ENCODE measurements at regions not wholly inside any gene's neighbourhood (a gene's known extent, or its start where the extent isn't known, plus 50 kb on each side); places are given as distances from the start of the nearest gene placed in this dataset.

DNA sequence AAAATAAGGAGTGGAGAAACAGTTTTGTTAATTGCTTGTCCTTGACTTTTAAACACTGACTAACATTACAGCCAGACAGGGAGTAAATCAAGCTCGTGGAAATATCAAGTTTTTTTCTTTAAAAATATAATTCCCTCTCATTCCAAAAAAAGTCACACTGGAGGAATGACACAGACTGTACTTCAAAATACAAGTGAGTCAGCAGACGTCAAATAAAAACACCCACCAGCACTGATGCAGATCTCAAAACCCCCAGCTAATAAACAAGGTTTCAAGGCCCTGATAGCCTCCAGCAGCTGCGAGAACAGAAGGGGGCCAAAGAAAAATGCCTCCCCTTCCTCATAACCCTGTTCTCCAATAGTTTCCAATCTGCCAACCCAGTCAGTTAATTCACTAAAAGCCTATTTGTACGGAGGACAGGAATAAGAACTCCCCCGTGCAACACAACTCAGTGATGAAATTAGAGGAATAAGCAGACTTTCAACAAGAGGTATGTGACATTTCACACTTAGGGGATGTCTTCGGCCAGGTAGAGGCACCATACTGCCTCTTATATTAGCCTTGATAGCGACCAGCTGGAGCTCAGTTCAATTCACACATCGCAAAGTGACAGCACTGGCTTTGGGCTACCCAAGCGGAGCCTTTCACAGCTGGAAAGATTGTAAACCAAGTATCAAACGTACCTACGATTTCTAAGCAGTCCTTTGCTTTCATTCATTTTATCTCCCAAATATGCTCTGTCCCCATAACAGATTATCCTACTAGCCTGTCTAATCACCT, 561.0 kb upstream of the KLF12 start:
- TF ChIP-seq, protein P1, sequence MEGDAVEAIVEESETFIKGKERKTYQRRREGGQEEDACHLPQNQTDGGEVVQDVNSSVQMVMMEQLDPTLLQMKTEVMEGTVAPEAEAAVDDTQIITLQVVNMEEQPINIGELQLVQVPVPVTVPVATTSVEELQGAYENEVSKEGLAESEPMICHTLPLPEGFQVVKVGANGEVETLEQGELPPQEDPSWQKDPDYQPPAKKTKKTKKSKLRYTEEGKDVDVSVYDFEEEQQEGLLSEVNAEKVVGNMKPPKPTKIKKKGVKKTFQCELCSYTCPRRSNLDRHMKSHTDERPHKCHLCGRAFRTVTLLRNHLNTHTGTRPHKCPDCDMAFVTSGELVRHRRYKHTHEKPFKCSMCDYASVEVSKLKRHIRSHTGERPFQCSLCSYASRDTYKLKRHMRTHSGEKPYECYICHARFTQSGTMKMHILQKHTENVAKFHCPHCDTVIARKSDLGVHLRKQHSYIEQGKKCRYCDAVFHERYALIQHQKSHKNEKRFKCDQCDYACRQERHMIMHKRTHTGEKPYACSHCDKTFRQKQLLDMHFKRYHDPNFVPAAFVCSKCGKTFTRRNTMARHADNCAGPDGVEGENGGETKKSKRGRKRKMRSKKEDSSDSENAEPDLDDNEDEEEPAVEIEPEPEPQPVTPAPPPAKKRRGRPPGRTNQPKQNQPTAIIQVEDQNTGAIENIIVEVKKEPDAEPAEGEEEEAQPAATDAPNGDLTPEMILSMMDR (conservative IDR thresholded peaks at IDR 0.05; ENCODE audit: low read depth in 2 of 2): no peak
- TF ChIP-seq EZH2 (IDR thresholded peaks at IDR 0.05; ENCODE audit: low read depth, unreplicated experiment): no peak
